RKO (cell line): ENCODE measurements at regions not wholly inside any gene's neighbourhood (a gene's known extent, or its start where the extent isn't known, plus 50 kb on each side); places are given as distances from the start of the nearest gene placed in this dataset.

ENCODE experiments used
- DNase-seq: peaks from one replicate; pipeline ENCODE4 v3.0.0-alpha.2; 2016; ENCODE audit warnings: low spot score

GRCh38 chr2:166560022-166560421 lies 66.0 kb upstream of the SCN7A start:
- no peak for DNase-seq

- DNase-seq = no peak
Observed at GRCh38 chr2:166550923-166551322, 56.9 kb upstream of the SCN7A start.

- no peak for DNase-seq
Observed at GRCh38 chr2:166545473-166545872, 51.4 kb upstream of the SCN7A start.
